Thymus (tissue), 11 donors: ENCODE measurements at regions not wholly inside any gene's neighbourhood (a gene's known extent, or its start where the extent isn't known, plus 50 kb on each side); places are given as distances from the start of the nearest gene placed in this dataset.

ENCODE experiments used
- DNase-seq, 9 donors: peaks; one replicate each; pipeline ENCODE4 v3.0.0-alpha.2; 2013; ENCODE audit warnings: low spot score in 9 of 9, low read depth in 6 of 9, missing footprints in 1 of 9
- H3K27ac ChIP-seq, 2 donors: one replicate each; pipeline ENCODE4 v1.5.1; 2013; ENCODE audit warnings: control low read depth in 1 of 2, low read depth in 1 of 2, low read length in 1 of 2, mild to moderate bottlenecking in 1 of 2, moderate library complexity in 1 of 2
- H3K27me3 ChIP-seq, 2 donors: one replicate each; pipeline ENCODE4 v1.5.1; 2013; ENCODE audit warnings: low read length in 1 of 2; ENCODE audit not compliant: control insufficient read depth in 2 of 2, insufficient read depth in 1 of 2
- H3K36me3 ChIP-seq, 2 donors: one replicate each; pipeline ENCODE4 v1.5.1; 2013; ENCODE audit warnings: low read length in 1 of 2, mild to moderate bottlenecking in 1 of 2, moderate library complexity in 1 of 2; ENCODE audit not compliant: control insufficient read depth in 2 of 2, insufficient read depth in 2 of 2
- H3K4me1 ChIP-seq, 2 donors: one replicate each; pipeline ENCODE4 v1.5.1; 2013; ENCODE audit warnings: low read length in 2 of 2; ENCODE audit not compliant: control insufficient read depth in 2 of 2, insufficient read depth in 2 of 2
- H3K4me3 ChIP-seq, 2 donors: one replicate each; pipeline ENCODE4 v1.5.1; 2013; ENCODE audit warnings: low read length in 2 of 2, control low read depth in 1 of 2, mild to moderate bottlenecking in 1 of 2
- H3K9me3 ChIP-seq, 2 donors: one replicate each; pipeline ENCODE4 v1.5.1; 2013; ENCODE audit warnings: low read length in 1 of 2, mild to moderate bottlenecking in 1 of 2; ENCODE audit not compliant: control insufficient read depth in 2 of 2, insufficient read depth in 1 of 2
- WGBS: extraction: QIAGEN DNeasy Blood & Tissue Kit; methylation state at CpG from one replicate; pipeline ENCODE4 v1.1.7; 2013; 5-methylcytosine and 5-hydroxymethylcytosine counted together
- donor health status: healthy.

DNA sequence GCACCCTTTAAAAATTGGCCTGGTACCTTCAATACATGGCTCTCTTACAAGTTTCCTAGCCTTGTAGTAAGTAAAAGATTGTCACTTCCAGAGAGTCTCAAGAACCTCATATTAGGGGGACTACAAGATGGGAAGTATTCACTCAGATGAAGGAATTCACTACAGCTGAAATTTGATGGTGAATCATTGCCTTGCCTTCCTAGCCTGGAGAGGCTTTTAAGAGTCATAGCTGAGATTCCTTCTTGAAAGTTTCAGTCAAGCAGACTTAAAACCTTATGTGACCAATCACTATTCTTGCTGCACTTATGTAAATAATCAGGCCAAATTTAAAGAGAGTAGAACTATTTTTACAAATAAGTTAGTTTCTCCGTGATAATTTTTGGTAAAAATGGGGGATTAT is 451.6 kb downstream of the TRHDE start:
- Histone ChIP-seq H3K36me3 (no peaks in the 10 kb centered on the region), H3K4me1 (no peaks in the 10 kb centered on the region), H3K27ac (no peak overlapping the region), H3K27me3 (no peaks in the 10 kb centered on the region), H3K4me3 (no peak overlapping the region), H3K9me3 (peaks cover 0 to 3% of the 10 kb centered on the region in 2 donors)
- WGBS: 87% methylated on average over 1 of the region's 1 CpG
- no peak for DNase-seq

DNA sequence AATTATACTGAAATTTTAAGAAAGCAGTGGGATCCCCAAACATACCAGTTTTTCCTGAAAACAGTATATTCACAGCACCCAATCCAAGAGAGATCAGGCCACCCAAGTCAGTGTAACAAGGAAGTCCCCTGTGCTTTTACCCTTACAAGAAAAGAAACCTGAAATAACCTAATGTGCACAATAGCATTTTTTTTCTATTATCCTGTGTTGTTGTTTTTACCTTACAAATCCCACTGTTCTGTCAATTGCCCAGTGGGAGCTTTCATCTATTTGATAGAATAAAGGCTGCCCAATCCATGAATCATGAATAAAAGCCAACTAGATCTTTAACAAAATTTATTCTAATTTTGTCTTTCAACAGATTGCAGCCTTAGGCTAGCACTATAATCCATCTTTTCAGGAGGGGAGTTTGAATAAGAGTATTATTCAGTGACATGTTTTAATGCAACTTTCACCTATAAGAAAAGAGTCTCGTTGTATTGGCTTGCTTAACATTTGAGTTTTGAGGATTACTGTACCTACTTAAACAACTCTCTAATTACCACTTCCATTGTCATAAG is 457.4 kb downstream of the TRHDE start:
- Histone ChIP-seq H3K27me3 (no peaks in the 10 kb centered on the region), H3K36me3 (no peaks in the 10 kb centered on the region), H3K9me3 (no peaks in the 10 kb centered on the region), H3K4me3 (no peak overlapping the region), H3K4me1 (no peaks in the 10 kb centered on the region), H3K27ac (no peak overlapping the region)
- no peak for DNase-seq
- WGBS: 87% methylated on average over 1 of the region's 1 CpG

DNA sequence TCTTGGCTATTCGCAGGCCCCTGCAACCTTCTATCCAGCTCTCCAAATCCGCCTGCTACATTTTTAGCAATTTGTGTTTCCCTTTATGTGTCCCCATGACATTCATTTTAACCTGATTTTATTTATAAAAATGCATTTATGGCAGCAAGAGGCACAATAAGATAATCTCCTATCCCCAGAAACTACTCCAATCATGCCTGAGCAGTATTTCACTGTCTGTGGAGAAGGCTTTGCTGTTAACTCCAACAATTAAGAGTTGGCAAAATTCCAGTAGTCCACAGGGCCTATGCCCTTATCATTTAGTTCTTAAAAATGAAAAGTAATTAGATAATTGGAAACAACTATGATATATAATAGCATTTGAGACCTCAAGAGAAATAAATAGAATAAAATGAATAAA is 462.4 kb downstream of the TRHDE start:
- H3K27me3 ChIP-seq: no peaks in the 10 kb centered on the region
- no peaks in the 10 kb centered on the region for H3K4me1 ChIP-seq
- H3K4me3 ChIP-seq: no peak overlapping the region
- no peaks in the 10 kb centered on the region for H3K9me3 ChIP-seq
- DNase-seq: no peak
- H3K36me3 ChIP-seq: no peaks in the 10 kb centered on the region
- WGBS: 96% methylated on average over 2 of the region's 2 CpGs
- H3K27ac ChIP-seq: no peak overlapping the region

DNA sequence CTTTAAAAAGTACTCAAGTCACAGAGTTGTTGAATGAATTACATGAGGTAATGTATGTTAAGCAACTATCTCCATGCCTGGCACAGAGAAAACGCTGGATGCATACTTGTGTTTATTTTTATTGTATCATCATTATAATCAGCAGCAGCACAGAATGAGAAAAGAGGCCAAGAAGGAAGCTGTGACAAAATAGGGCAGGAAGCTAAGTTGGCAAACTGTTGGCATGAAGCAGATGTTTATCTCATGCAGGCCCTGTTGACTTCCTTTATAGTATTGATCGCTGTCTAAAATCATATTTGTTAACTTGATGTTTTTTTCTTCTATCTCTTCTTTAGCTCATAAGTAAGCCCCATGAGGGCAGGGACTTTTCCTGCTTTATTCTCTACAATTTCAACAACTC is 466.6 kb downstream of the TRHDE start:
- Histone ChIP-seq H3K36me3 (no peaks in the 10 kb centered on the region), H3K4me1 (no peaks in the 10 kb centered on the region), H3K4me3 (no peak overlapping the region), H3K9me3 (peaks cover 1 to 9% of the 10 kb centered on the region in 2 donors), H3K27ac (no peak overlapping the region), H3K27me3 (no peaks in the 10 kb centered on the region)
- DNase-seq: no peak
- WGBS: 10% methylated on average over 2 of the region's 2 CpGs

DNA sequence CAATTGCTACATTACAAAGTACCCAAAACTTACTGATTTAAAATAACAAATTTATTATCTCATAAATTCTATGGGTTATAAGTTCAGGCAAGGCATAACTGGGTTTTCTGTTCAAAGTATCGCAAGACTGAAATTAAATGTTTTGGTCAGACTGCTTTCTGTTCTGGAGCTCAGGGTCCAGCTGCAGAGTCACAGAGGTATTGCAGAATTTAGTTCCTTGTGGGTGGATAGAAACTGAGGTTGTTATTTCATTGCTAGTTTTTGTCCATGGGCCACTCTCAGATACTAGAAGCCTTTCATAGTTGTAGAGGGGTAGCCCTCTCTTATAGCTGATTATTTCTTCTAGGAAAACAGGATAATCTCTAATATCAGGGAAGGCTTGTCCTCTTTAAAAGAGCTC is 467.9 kb downstream of the TRHDE start:
- no peak for DNase-seq
- Histone ChIP-seq H3K4me1 (no peaks in the 10 kb centered on the region), H3K4me3 (no peak overlapping the region), H3K27me3 (no peaks in the 10 kb centered on the region), H3K9me3 (peaks cover 1 to 9% of the 10 kb centered on the region in 2 donors), H3K36me3 (no peaks in the 10 kb centered on the region), H3K27ac (no peak overlapping the region)
- WGBS: 99% methylated on average over 1 of the region's 1 CpG

DNA sequence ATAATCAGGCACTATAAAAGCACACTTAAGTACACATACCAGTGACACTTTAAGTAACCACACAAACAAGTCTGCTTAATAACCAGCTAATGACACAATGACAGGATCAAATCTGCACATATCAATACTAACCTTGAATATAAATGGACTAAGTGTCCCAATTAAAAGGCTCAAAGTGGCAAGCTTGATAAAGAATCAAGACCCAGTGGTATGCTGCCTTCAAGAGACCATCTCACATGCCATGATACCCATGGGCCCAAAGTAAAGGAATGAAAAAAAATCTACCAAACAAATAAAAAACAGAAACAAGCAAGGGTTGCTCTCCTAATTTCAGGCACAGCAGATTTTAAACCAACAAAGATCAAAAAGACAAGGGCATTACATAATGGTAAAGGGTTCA is 470.4 kb downstream of the TRHDE start:
- no peak overlapping the region for H3K4me3 ChIP-seq

DNA sequence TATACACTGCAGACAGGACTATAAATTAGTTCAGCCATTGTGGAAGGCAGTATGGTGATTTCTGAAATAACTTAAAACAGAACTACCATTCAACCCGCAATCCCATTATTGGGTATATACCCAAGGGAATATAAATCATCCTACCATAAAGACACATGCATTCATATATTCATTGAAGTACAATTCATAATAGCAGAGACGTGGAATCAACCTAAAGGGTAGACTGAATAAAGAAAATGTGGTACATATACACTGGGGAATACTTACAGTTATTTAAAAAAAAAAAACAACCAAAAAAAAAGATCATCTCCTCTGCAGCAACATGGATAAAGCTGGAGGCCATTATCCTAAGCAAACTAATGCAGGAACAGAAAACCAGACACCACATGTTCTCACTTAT is 473.9 kb downstream of the TRHDE start:
- H3K27ac ChIP-seq: no peak overlapping the region
- DNase-seq: no peak
- H3K4me1 ChIP-seq: no peaks in the 10 kb centered on the region
- WGBS: 89% methylated on average over 2 of the region's 2 CpGs
- H3K4me3 ChIP-seq: no peak overlapping the region
- H3K36me3 ChIP-seq: no peaks in the 10 kb centered on the region
- H3K9me3 ChIP-seq: peaks cover 0 to 2% of the 10 kb centered on the region in 2 donors
- H3K27me3 ChIP-seq: no peaks in the 10 kb centered on the region

More for the DNA sequence above, 470.4 kb downstream of the TRHDE start:
- peaks cover 1 to 9% of the 10 kb centered on the region in 2 donors for H3K9me3 ChIP-seq
- H3K27me3 ChIP-seq: no peaks in the 10 kb centered on the region
- DNase-seq: no peak
- H3K4me1 ChIP-seq: no peaks in the 10 kb centered on the region
- H3K27ac ChIP-seq: no peak overlapping the region
- no peaks in the 10 kb centered on the region for H3K36me3 ChIP-seq

DNA sequence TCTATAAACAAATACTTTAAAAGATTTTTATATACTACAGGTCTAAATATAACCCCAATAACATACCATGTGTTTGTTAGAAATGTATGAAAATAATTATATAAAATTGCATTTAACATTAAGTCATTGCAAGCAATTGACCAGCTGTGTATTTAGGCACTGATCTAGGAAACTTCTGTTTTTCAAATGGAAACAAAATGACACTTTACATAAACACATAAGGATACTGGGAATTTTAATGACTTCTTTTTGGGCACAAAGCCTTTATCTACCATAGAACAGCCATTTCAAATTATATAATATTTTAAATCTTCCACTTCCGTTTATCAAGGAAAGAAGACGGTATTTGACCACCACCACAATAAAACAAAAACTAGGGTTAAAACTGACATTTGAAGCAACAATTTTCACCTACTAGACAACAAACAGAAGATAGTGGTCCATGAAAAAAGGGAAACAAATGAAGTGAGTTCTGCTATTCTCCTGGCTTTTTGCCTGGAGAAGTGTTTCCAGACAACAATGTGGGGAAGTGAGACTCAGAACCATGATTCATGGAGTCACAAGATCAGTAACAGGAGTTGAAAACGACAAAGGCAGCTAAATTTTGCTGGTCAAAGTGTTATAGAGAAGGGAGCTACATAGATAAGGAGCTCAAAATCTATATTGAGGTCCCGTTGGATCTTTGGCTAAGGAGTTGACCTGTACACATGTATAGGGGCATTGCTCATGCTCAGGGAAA is 475.1 kb downstream of the TRHDE start:
- Histone ChIP-seq H3K4me1 (no peaks in the 10 kb centered on the region), H3K27ac (no peak overlapping the region), H3K36me3 (no peaks in the 10 kb centered on the region), H3K9me3 (no peaks in the 10 kb centered on the region), H3K27me3 (no peaks in the 10 kb centered on the region), H3K4me3 (no peak overlapping the region)
- peak in 1 of 9 donors; percentile 2 for DNase-seq
- 68% methylated on average over 4 of the region's 4 CpGs for WGBS

DNA sequence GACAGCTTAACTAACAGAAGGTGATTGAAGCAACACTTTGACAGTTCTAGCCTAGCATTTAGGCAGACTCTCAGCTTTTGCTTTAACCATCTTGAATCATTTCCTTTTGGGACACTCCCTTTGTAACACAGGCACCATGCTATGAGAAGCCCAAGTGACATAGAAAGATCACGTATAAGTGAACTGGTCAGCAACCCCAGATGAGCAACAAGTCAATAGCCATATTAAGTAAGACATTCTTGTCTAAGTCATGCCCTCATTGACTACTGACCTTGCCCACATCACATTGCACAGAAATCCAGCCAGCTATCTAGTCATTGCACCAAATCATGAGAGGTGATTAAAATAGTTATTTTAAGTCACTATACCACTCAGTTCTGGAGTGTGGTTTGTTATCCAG is 476.8 kb downstream of the TRHDE start:
- WGBS: 96% methylated on average over 1 of the region's 1 CpG
- no peak overlapping the region for H3K4me3 ChIP-seq
- no peak for DNase-seq

More for the DNA sequence above, 476.8 kb downstream of the TRHDE start:
- no peak overlapping the region for H3K27ac ChIP-seq
- H3K27me3 ChIP-seq: no peaks in the 10 kb centered on the region
- H3K9me3 ChIP-seq: no peaks in the 10 kb centered on the region
- H3K36me3 ChIP-seq: no peaks in the 10 kb centered on the region
- no peaks in the 10 kb centered on the region for H3K4me1 ChIP-seq
